Suprapubic skin (tissue), 4 donors: ENCODE measurements at regions not wholly inside any gene's neighbourhood (a gene's known extent, or its start where the extent isn't known, plus 50 kb on each side); places are given as distances from the start of the nearest gene placed in this dataset.

Experiments
- DNase-seq, 2 donors: peaks; one replicate each; pipeline ENCODE4 v3.0.0-alpha.2; 2019; ENCODE audit warnings: low spot score in 2 of 2
- H3K27ac ChIP-seq: fragments of 200-600 bp; sonication (generic); one replicate; pipeline ENCODE4 v1.5.1; 2019
- H3K27me3 ChIP-seq: fragments of 200-600 bp; sonication (generic); one replicate; pipeline ENCODE4 v1.5.1; 2019
- H3K36me3 ChIP-seq: fragments of 200-600 bp; sonication (generic); one replicate; pipeline ENCODE4 v1.5.1; 2019
- H3K4me1 ChIP-seq: fragments of 200-600 bp; sonication (generic); one replicate; pipeline ENCODE4 v1.5.1; 2019
- H3K4me3 ChIP-seq: fragments of 200-600 bp; sonication (generic); one replicate; pipeline ENCODE4 v1.5.1; 2019; ENCODE audit warnings: mild to moderate bottlenecking
- H3K9me3 ChIP-seq: fragments of 200-600 bp; sonication (generic); one replicate; pipeline ENCODE4 v1.5.1; 2019
- CTCF ChIP-seq, 2 donors: fragments of 200-600 bp in 1 of 2; fragments of 450-650 bp in 1 of 2; sonication (generic) in 1 of 2; IDR thresholded peaks; one replicate each; pipeline ENCODE4 v1.5.1; 2016 to 2019; ENCODE audit warnings: antibody characterized with exemption in 2 of 2, mild to moderate bottlenecking in 1 of 2, moderate library complexity in 1 of 2
- EP300 ChIP-seq: sonication (generic); formaldehyde crosslinking; IDR thresholded peaks from one replicate; pipeline ENCODE4 v1.6.1; 2017; ENCODE audit warnings: antibody characterized with exemption
- POLR2A ChIP-seq, 2 donors: fragments of 450-650 bp; IDR thresholded peaks; one replicate each; pipeline ENCODE4 v1.6.1; 2017; ENCODE audit warnings: antibody characterized with exemption in 2 of 2, mild to moderate bottlenecking in 2 of 2, moderate library complexity in 2 of 2
- POLR2AphosphoS5 ChIP-seq, 3 donors: sonication (generic); formaldehyde crosslinking; IDR thresholded peaks; one replicate each; pipeline ENCODE4 v1.6.1; 2017; ENCODE audit warnings: antibody characterized with exemption in 3 of 3
- WGBS: methylation state at CpG from one replicate; pipeline ENCODE4 v1.1.5; 2018; 5-methylcytosine and 5-hydroxymethylcytosine counted together

GRCh38 chr3:34876997-34877396, 762.3 kb upstream of the ARPP21 start:
- Histone ChIP-seq H3K27me3 (no peaks in the 10 kb centered on the region), H3K9me3 (no peaks in the 10 kb centered on the region), H3K36me3 (no peaks in the 10 kb centered on the region), H3K4me1 (no peaks in the 10 kb centered on the region), H3K27ac (no peak overlapping the region), H3K4me3 (no peak overlapping the region)
- no peak for DNase-seq
- no peak for TF ChIP-seq POLR2A (IDR thresholded peaks at IDR 0.05)
- TF ChIP-seq POLR2AphosphoS5 (IDR thresholded peaks at IDR 0.05) = no peak
- TF ChIP-seq EP300 = no peak
- TF ChIP-seq CTCF (IDR thresholded peaks at IDR 0.05) = no peak

DNA sequence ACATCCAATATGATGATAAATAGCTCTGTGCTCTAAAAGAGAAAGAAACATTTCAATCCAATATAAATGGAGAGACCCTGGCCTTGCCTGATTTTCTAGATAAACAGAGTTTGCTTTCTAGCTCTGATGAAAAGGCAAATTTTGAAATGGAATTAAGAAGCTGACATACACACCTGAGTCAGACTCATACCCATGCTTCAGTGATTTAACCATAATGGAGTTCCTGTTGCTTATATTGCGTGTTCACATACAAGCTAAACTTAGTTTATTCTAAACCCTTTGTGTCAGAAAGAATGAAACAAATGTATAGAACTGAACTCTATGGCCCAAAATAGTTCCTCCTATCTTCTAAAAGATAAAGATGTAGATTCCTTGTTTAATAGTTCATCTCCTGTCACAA, 760.8 kb upstream of the ARPP21 start:
- H3K27me3 ChIP-seq = no peaks in the 10 kb centered on the region
- no peaks in the 10 kb centered on the region for H3K9me3 ChIP-seq
- WGBS = 96% methylated on average over 1 of the region's 1 CpG
- no peak overlapping the region for H3K27ac ChIP-seq
- H3K4me1 ChIP-seq = no peaks in the 10 kb centered on the region
- TF ChIP-seq POLR2A (IDR thresholded peaks at IDR 0.05) = no peak
- no peak for TF ChIP-seq CTCF (IDR thresholded peaks at IDR 0.05)
- no peak for TF ChIP-seq EP300
- TF ChIP-seq POLR2AphosphoS5 (IDR thresholded peaks at IDR 0.05) = no peak
- no peaks in the 10 kb centered on the region for H3K36me3 ChIP-seq
- H3K4me3 ChIP-seq = no peak overlapping the region
- no peak for DNase-seq

DNA sequence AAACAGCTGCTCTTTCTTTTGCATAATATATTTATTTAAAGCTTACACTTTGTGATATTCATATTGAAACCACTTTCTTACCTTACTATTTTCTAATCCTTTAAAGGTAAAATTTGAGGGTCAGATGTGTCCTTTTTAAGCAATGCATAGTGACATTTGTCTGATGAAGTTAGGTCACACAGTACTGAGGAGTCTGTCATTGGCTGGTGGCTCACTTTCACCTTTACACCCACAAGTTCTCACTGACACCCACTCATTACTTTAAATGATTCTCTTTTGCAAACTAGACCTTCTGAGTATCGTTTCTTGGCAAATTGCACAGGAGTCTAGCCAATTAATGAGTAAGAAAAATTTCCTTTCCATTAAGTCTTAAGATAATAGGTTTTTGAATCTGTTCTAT, 758.3 kb upstream of the ARPP21 start:
- TF ChIP-seq EP300 (no peak), POLR2A (IDR thresholded peaks at IDR 0.05) (no peak), POLR2AphosphoS5 (IDR thresholded peaks at IDR 0.05) (no peak), CTCF (IDR thresholded peaks at IDR 0.05) (no peak)
- no peaks in the 10 kb centered on the region for H3K27me3 ChIP-seq
- WGBS = 12% methylated on average over 1 of the region's 1 CpG
- H3K4me1 ChIP-seq = no peaks in the 10 kb centered on the region
- no peak overlapping the region for H3K27ac ChIP-seq
- no peak overlapping the region for H3K4me3 ChIP-seq
- no peaks in the 10 kb centered on the region for H3K36me3 ChIP-seq
- H3K9me3 ChIP-seq = no peaks in the 10 kb centered on the region
- DNase-seq = no peak

- TF ChIP-seq POLR2AphosphoS5 (IDR thresholded peaks at IDR 0.05) = no peak
- TF ChIP-seq EP300 = no peak
- TF ChIP-seq POLR2A (IDR thresholded peaks at IDR 0.05) = no peak
- no peak for TF ChIP-seq CTCF (IDR thresholded peaks at IDR 0.05)
- no peaks in the 10 kb centered on the region for H3K9me3 ChIP-seq
- no peak overlapping the region for H3K4me3 ChIP-seq
- DNase-seq = no peak
- H3K27me3 ChIP-seq = no peaks in the 10 kb centered on the region
- H3K36me3 ChIP-seq = no peaks in the 10 kb centered on the region
- 76% methylated on average over 2 of the region's 2 CpGs for WGBS
- H3K27ac ChIP-seq = no peak overlapping the region
- no peaks in the 10 kb centered on the region for H3K4me1 ChIP-seq
Observed at GRCh38 chr3:34882764-34883163, 756.6 kb upstream of the ARPP21 start.

- no peak for TF ChIP-seq CTCF (IDR thresholded peaks at IDR 0.05)
- no peak for TF ChIP-seq POLR2AphosphoS5 (IDR thresholded peaks at IDR 0.05)
- TF ChIP-seq EP300 = no peak
- no peak for TF ChIP-seq POLR2A (IDR thresholded peaks at IDR 0.05)
- no peak for DNase-seq
- WGBS = 72% methylated on average over 2 of the region's 2 CpGs
Observed at GRCh38 chr3:34884007-34884406, 755.3 kb upstream of the ARPP21 start.

More at GRCh38 chr3:34884007-34884406, 755.3 kb upstream of the ARPP21 start:
- Histone ChIP-seq H3K4me3 (no peak overlapping the region), H3K27me3 (no peaks in the 10 kb centered on the region), H3K36me3 (no peaks in the 10 kb centered on the region), H3K27ac (no peak overlapping the region), H3K9me3 (no peaks in the 10 kb centered on the region), H3K4me1 (no peaks in the 10 kb centered on the region)
